ENCODE measurements at regions not wholly inside any gene's neighbourhood (a gene's known extent, or its start where the extent isn't known, plus 50 kb on each side); places are given as distances from the start of the nearest gene placed in this dataset.

GRCh38 chr7:125526092-125526491 lies 596.5 kb upstream of the POT1 start:
- TF ChIP-seq CREB1 (IDR thresholded peaks at IDR 0.05; ENCODE audit: low read depth) (no peak), FOXM1 (IDR thresholded peaks at IDR 0.05; ENCODE audit: borderline replicate concordance, low read depth) (no peak), TEAD4 (IDR thresholded peaks at IDR 0.05) (no peak)
- TF ChIP-seq, protein P1, sequence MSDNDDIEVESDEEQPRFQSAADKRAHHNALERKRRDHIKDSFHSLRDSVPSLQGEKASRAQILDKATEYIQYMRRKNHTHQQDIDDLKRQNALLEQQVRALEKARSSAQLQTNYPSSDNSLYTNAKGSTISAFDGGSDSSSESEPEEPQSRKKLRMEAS (IDR thresholded peaks at IDR 0.05): no peak

DNA sequence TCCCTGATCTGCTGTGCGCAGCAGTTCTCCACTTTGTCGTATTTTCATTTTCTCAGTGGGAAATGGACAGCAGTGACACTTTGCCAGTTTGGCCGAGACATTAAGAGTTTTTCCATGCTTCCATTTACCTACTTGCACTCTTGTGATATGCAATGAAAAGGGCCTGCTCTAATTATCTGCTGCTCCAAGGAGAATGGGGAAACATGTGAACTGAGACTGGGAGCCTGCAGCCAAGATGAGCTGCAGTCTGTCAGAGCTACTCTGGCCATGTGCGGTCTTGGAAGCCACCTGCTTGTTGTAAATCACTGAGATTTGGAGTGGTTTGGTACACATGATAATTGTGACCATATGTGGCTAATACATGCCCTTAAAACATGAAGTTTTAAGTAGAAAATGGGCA lies 586.6 kb upstream of the POT1 start:
- TF ChIP-seq NFIC (IDR thresholded peaks at IDR 0.05) (no peak), FOXM1 (IDR thresholded peaks at IDR 0.05; ENCODE audit: borderline replicate concordance, low read depth) (no peak), EGR1 (IDR thresholded peaks at IDR 0.05) (no peak)

GRCh38 chr7:125512373-125512772 lies 582.7 kb upstream of the POT1 start:
- TF ChIP-seq EP300 (IDR thresholded peaks at IDR 0.05; ENCODE audit: borderline replicate concordance) (no peak), TAF1 (IDR thresholded peaks at IDR 0.05; ENCODE audit: low read depth) (no peak), YY1 (IDR thresholded peaks at IDR 0.05; ENCODE audit: low read depth) (no peak), TEAD4 (IDR thresholded peaks at IDR 0.05) (no peak), CEBPB (IDR thresholded peaks at IDR 0.05) (no peak), NFIC (IDR thresholded peaks at IDR 0.05) (no peak), TCF12 (IDR thresholded peaks at IDR 0.05; ENCODE audit: low read depth) (no peak), RAD21 (IDR thresholded peaks at IDR 0.05; ENCODE audit: low read depth) (no peak)

- no peak for TF ChIP-seq TEAD4 (IDR thresholded peaks at IDR 0.05)
- TF ChIP-seq, protein P2, sequence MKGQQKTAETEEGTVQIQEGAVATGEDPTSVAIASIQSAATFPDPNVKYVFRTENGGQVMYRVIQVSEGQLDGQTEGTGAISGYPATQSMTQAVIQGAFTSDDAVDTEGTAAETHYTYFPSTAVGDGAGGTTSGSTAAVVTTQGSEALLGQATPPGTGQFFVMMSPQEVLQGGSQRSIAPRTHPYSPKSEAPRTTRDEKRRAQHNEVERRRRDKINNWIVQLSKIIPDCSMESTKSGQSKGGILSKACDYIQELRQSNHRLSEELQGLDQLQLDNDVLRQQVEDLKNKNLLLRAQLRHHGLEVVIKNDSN (IDR thresholded peaks at IDR 0.05): no peak
- no peak for TF ChIP-seq FOXM1 (IDR thresholded peaks at IDR 0.05; ENCODE audit: borderline replicate concordance, low read depth)
- no peak for TF ChIP-seq CEBPB (IDR thresholded peaks at IDR 0.05)
- no peak for TF ChIP-seq TAF1 (IDR thresholded peaks at IDR 0.05; ENCODE audit: low read depth)
- TF ChIP-seq EGR1 (IDR thresholded peaks at IDR 0.05): no peak
- TF ChIP-seq CREB1 (IDR thresholded peaks at IDR 0.05; ENCODE audit: low read depth): no peak
- no peak for TF ChIP-seq RAD21 (IDR thresholded peaks at IDR 0.05; ENCODE audit: low read depth)
- TF ChIP-seq TCF12 (IDR thresholded peaks at IDR 0.05; ENCODE audit: low read depth): no peak
- TF ChIP-seq, protein P1 (IDR thresholded peaks at IDR 0.05): no peak
- TF ChIP-seq ZBTB7A (IDR thresholded peaks at IDR 0.05; ENCODE audit: low read depth): no peak
- no peak for TF ChIP-seq YY1 (IDR thresholded peaks at IDR 0.05; ENCODE audit: low read depth)
- TF ChIP-seq, protein P3, sequence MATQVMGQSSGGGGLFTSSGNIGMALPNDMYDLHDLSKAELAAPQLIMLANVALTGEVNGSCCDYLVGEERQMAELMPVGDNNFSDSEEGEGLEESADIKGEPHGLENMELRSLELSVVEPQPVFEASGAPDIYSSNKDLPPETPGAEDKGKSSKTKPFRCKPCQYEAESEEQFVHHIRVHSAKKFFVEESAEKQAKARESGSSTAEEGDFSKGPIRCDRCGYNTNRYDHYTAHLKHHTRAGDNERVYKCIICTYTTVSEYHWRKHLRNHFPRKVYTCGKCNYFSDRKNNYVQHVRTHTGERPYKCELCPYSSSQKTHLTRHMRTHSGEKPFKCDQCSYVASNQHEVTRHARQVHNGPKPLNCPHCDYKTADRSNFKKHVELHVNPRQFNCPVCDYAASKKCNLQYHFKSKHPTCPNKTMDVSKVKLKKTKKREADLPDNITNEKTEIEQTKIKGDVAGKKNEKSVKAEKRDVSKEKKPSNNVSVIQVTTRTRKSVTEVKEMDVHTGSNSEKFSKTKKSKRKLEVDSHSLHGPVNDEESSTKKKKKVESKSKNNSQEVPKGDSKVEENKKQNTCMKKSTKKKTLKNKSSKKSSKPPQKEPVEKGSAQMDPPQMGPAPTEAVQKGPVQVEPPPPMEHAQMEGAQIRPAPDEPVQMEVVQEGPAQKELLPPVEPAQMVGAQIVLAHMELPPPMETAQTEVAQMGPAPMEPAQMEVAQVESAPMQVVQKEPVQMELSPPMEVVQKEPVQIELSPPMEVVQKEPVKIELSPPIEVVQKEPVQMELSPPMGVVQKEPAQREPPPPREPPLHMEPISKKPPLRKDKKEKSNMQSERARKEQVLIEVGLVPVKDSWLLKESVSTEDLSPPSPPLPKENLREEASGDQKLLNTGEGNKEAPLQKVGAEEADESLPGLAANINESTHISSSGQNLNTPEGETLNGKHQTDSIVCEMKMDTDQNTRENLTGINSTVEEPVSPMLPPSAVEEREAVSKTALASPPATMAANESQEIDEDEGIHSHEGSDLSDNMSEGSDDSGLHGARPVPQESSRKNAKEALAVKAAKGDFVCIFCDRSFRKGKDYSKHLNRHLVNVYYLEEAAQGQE (IDR thresholded peaks at IDR 0.05; ENCODE audit: low read depth): no peak
Measured at GRCh38 chr7:125511310-125511709, 581.7 kb upstream of the POT1 start.

DNA sequence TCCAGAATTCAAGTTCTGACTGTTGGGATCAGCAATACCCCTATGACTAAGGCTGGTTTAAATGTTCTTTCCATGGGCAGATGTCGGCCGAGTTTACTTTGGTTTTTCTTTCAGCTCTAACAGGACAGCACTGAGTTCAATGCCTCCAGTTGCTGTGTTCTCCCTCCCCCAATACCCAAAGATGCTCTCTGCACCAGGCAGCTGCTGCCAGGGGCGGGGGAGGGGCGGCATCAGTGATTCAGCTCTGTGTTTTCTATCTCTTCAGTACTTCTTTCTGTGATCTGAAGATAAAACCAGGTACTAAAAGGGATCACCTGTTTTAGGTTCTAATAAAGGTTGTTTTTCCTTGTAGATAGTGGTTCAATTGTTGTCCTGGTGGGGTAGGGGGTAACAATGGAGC lies 576.7 kb upstream of the POT1 start:
- TF ChIP-seq, protein P2 (IDR thresholded peaks at IDR 0.05): no peak

- no peak for TF ChIP-seq EGR1 (IDR thresholded peaks at IDR 0.05)
- no peak for TF ChIP-seq NFIC (IDR thresholded peaks at IDR 0.05)
- no peak for TF ChIP-seq TCF12 (IDR thresholded peaks at IDR 0.05; ENCODE audit: low read depth)
- TF ChIP-seq, protein P2 (IDR thresholded peaks at IDR 0.05): no peak
- TF ChIP-seq RAD21 (IDR thresholded peaks at IDR 0.05; ENCODE audit: low read depth): no peak
- TF ChIP-seq CEBPB (IDR thresholded peaks at IDR 0.05): no peak
- TF ChIP-seq CREB1 (IDR thresholded peaks at IDR 0.05; ENCODE audit: low read depth): no peak
- TF ChIP-seq, protein P1 (IDR thresholded peaks at IDR 0.05): no peak
- no peak for TF ChIP-seq YY1 (IDR thresholded peaks at IDR 0.05; ENCODE audit: low read depth)
- TF ChIP-seq FOXM1 (IDR thresholded peaks at IDR 0.05; ENCODE audit: borderline replicate concordance, low read depth): no peak
Measured at GRCh38 chr7:125504848-125505247, 575.2 kb upstream of the POT1 start.

GRCh38 chr7:125495997-125496396 lies 566.4 kb upstream of the POT1 start:
- TF ChIP-seq TCF12 (IDR thresholded peaks at IDR 0.05; ENCODE audit: low read depth) (no peak), CEBPB (IDR thresholded peaks at IDR 0.05) (no peak), YY1 (IDR thresholded peaks at IDR 0.05; ENCODE audit: low read depth) (no peak), RAD21 (IDR thresholded peaks at IDR 0.05; ENCODE audit: low read depth) (no peak), EP300 (IDR thresholded peaks at IDR 0.05; ENCODE audit: borderline replicate concordance) (no peak), FOXM1 (IDR thresholded peaks at IDR 0.05; ENCODE audit: borderline replicate concordance, low read depth) (no peak), NFIC (IDR thresholded peaks at IDR 0.05) (no peak), CREB1 (IDR thresholded peaks at IDR 0.05; ENCODE audit: low read depth) (no peak), EGR1 (IDR thresholded peaks at IDR 0.05) (no peak)
- TF ChIP-seq, protein P1 (IDR thresholded peaks at IDR 0.05): no peak
- TF ChIP-seq, protein P2 (IDR thresholded peaks at IDR 0.05): no peak
- TF ChIP-seq, protein P3 (IDR thresholded peaks at IDR 0.05; ENCODE audit: low read depth): no peak

Data from Ishikawa (cell line).